HG02678 (cell line): ENCODE measurements at regions not wholly inside any gene's neighbourhood (a gene's known extent, or its start where the extent isn't known, plus 50 kb on each side); places are given as distances from the start of the nearest gene placed in this dataset.
"Not testable (repeated sequence)": the region's sequence is repeated elsewhere in the genome, so short reads cannot be mapped to it uniquely, and the experiment has no call there.

Experiments used
- ATAC-seq: cut with Tn5 transposase; IDR thresholded peaks from one replicate; pipeline ENCODE4 v1.9.1; 2021; ENCODE audit warnings: mild to moderate bottlenecking, moderate library complexity; ENCODE audit not compliant: unreplicated experiment

DNA sequence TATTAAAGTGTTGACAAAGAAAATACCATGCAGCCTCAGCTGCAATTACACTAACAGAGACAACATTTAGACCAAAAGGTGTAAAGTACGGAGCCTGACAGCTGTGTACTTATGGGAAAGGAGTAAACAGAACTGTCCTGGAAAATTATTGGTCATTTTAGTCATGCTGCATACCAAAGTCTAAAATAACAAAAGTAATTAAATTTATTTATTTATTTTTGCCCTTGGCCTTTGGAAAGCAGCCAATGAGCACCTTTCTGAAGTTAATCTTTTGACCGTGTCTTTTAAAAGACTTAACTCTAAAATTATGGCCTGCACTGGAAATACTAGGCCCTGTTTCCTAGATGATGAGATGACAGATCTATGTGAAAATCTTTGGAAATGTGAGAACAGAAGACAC, 597.6 kb downstream of the NXPH1 start:
- ATAC-seq, result no peak

DNA sequence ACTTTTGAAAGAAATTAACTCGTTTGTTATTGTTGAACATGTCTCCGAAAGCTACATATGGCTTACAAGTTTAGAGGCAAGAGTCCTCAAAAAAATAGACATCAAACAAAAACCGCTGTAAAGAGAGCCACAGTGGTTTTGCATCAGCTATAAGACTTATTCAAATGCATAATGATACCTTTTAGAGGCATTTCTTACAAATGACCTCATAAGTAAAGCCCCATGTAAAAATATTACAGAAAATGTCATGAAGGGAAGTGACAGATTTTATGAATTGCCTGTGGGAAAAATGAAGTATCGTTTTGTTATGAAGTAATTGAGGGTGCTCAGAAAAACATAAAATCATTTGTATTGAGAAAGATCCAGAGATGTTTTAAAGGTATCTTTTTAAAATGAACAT, 598.0 kb downstream of the NXPH1 start:
- ATAC-seq, result no peak

GRCh38 chr7:9036080-9036479, 602.7 kb downstream of the NXPH1 start:
- no peak for ATAC-seq

GRCh38 chr7:9071160-9071762, 637.9 kb downstream of the NXPH1 start:
- no peak for ATAC-seq

GRCh38 chr7:9075774-9076173, 642.4 kb downstream of the NXPH1 start:
- not testable (repeated sequence) for ATAC-seq

- no peak for ATAC-seq
Observed at GRCh38 chr7:9082203-9082602, 648.8 kb downstream of the NXPH1 start.

- no peak for ATAC-seq
Observed at GRCh38 chr7:9083837-9084236, 650.4 kb downstream of the NXPH1 start.

DNA sequence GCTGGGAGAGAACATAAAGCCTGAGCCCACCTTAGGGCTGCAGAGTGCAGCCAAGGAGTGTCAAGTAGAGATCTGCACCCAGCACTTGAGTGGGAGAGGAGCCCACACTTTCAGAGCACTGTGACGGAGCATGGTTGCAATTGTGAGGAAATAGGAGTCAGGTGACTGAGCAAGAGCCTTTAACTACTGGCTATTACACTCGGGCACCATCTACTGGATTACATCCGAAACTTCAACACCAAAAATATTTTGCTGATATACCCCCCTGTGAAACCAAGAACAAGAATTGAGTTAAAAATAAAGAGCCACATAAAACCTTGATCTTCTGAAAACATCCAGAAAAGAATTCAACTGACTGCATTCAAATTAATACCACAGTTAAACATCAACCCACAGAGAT, 657.9 kb downstream of the NXPH1 start:
- no peak for ATAC-seq

DNA sequence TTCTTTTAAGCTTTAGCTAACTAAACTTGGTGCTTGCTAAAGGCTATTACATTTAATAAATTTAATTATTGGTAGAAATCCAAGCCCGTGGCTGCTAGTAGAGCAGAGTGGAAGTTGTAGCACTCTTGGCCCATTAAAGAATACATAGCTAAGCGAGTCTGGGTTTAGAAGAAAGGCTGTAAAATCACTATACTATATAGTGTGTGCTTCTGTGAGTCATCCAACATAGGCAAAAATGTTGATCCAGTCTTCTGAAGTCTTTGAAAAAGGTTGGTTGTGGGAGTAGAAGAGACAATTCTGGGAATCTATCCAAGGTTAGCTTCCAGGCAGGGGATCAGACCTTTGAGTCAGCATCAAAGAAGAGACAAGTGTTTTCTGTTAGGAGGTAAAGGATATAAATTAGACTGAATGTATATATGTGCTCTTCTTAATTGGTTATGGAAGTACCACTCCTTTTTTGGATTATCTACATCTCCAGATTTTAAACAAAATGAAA, 664.2 kb downstream of the NXPH1 start:
- no peak for ATAC-seq

- ATAC-seq, result no peak
Observed at GRCh38 chr7:9100289-9100688, 666.9 kb downstream of the NXPH1 start.

DNA sequence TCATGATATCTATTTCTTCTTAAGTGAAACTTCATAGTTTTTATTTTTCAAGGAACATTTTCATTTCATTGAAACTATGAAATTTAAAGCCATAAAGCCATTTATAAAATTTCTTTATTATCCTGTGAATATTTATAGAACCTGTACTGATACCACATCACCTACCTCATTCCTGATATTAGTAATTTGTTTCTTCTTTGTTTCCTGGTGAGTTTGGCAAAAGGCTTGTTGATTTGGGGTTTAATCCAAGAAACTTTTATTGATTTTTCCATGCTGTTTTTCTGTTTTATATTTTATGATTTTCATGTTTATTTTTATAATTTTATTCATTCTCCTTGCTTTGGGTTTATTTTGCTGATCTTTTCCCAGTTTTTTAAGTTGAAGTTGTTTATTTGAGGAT, 669.4 kb downstream of the NXPH1 start:
- no peak for ATAC-seq

GRCh38 chr7:9106747-9107146, 673.3 kb downstream of the NXPH1 start:
- ATAC-seq, result no peak

- ATAC-seq, result no peak
Observed at GRCh38 chr7:9120331-9120730, 686.9 kb downstream of the NXPH1 start.

- no peak for ATAC-seq
Observed at GRCh38 chr7:9124320-9124719, 690.9 kb downstream of the NXPH1 start.

GRCh38 chr7:9125246-9125645, 691.8 kb downstream of the NXPH1 start:
- no peak for ATAC-seq

DNA sequence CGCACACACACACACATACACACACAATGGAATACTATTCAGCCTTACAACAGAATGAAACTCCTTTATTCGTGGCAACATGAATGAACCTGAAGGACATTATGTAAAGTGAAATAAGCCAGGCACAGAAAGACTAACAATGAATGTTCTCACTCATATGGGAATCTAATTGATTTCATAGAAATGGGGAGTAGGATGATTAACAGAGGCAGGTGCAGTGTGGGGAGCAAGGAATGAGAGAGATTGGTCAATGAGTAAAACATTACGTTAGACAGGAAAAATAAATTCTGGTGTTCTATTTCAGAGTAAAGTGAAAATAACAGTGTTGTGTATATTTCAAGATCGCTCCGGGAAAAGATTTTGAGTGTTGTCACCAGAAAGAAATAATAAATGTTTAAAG, 694.5 kb downstream of the NXPH1 start:
- ATAC-seq, result no peak

- ATAC-seq, result no peak
Observed at GRCh38 chr7:9148687-9149086, 715.3 kb downstream of the NXPH1 start.

DNA sequence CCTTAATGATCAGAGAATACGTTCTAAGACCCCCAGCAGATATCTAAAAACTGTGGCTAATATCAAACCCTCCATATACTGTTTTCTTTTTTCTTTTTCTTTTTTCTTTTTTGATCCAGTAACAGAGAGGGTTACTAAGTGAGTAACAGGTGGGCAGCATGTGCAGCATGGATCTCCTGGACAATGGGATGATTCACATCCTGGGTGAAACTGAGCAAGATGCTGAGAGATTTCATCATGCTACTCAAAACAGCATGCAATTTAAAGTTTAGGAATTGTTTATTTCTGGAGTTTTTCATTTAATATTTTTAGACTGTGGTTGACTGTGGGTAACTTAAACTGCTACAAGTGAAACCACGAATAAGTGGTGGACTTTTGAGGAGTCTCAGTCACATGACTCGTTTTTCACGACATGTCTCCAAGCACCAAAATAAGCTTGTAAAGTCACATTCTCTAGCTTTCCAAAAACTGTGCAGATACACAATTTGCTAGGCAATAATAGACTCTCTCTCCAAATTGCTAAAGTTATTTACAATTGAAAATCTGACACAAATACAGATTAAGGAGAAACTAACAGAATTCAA, 716.2 kb downstream of the NXPH1 start:
- no peak for ATAC-seq

DNA sequence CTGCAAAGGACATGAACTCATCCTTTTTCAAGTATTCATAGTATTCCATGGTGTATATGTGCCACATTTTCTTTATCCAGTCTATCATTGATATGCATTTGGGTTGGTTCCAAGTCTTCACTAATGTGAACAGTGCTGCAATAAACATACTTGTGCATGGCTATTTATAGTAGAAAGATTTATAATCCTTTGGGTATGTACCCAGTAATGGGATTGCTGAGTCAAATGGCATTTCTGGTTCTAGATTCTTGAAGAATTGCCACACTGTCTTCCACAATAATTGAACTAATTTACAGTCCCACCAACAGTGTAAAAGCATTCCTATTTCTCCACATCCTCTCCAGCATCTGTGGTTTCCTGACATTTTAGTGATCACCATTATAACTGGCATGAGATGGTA, 730.3 kb downstream of the NXPH1 start:
- ATAC-seq, result not testable (repeated sequence)

DNA sequence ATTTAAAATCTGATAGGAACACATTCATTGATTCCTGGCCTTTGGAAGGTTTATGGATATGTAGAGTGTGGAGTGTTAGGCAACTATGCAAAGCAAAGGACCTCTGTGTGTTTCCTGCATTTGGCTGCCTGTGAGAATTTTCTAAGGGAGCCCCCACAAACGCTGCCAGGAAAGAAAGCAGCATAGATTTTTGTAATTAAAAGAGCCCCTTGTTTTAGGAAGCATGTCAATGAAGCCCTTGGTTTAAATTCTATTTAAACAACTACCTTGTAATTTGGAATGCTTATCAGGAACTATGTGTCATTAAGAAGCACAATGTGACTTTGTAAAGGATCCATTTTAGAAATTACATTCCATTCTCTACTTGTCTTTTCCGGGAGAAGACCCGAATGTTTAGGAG, 742.5 kb downstream of the NXPH1 start:
- no peak for ATAC-seq

GRCh38 chr7:9181356-9181755, 747.9 kb downstream of the NXPH1 start:
- no peak for ATAC-seq

DNA sequence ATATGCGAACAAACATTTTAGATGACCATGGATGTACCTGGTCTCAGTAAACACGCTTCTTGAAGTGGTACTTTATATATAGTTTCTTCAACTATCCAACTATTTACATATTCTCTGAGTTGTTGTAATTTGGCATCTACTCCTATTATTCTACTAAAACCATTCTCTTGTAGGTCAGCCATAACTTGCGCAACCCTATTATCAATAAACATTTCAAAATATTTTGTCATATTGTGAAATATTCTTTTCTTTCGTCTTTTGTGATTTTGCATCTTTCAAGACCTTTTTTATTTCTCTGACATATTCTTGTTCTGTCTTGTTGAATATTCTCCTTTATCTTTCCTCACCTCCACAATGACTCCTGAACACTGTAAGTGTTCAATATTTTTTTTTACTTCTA, 753.3 kb downstream of the NXPH1 start:
- no peak for ATAC-seq

- no peak for ATAC-seq
Observed at GRCh38 chr7:9189703-9190102, 756.3 kb downstream of the NXPH1 start.
